IMR-90 (cell line): ENCODE measurements at regions not wholly inside any gene's neighbourhood (a gene's known extent, or its start where the extent isn't known, plus 50 kb on each side); places are given as distances from the start of the nearest gene placed in this dataset.

Experiments used
- ATAC-seq: fragments of 200-7000 bp; cut with Tn5 transposase; 2 replicates; pipeline ENCODE4 v1.9.1; 2020; ENCODE audit warnings: low read depth, mild to moderate bottlenecking, moderate library complexity
- BruUV-seq: library from RNA; stranded (reverse); fragments of 400-500 nt; replicated peaks from 2 replicates; lab custom pipeline; 2021; lab: Mats Ljungman, UMichigan
- CTCF ChIA-PET: fragments of 300-600 bp; formaldehyde crosslinking; extraction: SDS; loops from one replicate; lab custom pipeline; 2021; ENCODE audit warnings: antibody characterized with exemption; lab: Yijun Ruan, JAX
- POLR2A ChIA-PET: fragments of 300-600 bp; sonication (Branson Sonifier 250); formaldehyde crosslinking; loops from one replicate; lab custom pipeline; 2022; ENCODE audit warnings: antibody characterized with exemption; ENCODE audit not compliant: unreplicated experiment; lab: Charles Lee
- DNase-seq: peaks from one replicate; pipeline ENCODE4 v3.0.0; 2013
- H2AFZ ChIP-seq: replicated peaks from 2 replicates; pipeline ENCODE3; 2013; ENCODE audit warnings: low read length, mild to moderate bottlenecking; ENCODE audit not compliant: poor library complexity
- H2AK5ac ChIP-seq: 2 replicates; pipeline ENCODE4 v1.6.1; 2013; ENCODE audit warnings: low read depth, low read length, inconsistent platforms
- H2AK9ac ChIP-seq: replicated peaks from 2 replicates; pipeline ENCODE3; 2013; ENCODE audit warnings: mild to moderate bottlenecking, low read depth, low read length, moderate library complexity; ENCODE audit not compliant: poor library complexity
- H2BK120ac ChIP-seq: 2 replicates; pipeline ENCODE4 v1.6.1; 2013; ENCODE audit warnings: low read depth, low read length, inconsistent platforms
- H2BK15ac ChIP-seq: 3 replicates; pipeline ENCODE4 v1.6.1; 2013; ENCODE audit warnings: low read depth, low read length, inconsistent platforms
- H2BK20ac ChIP-seq: 2 replicates; pipeline ENCODE4 v1.6.1; 2013; ENCODE audit warnings: low read depth, mild to moderate bottlenecking, inconsistent platforms, low read length, moderate library complexity
- H2BK5ac ChIP-seq: 2 replicates; pipeline ENCODE4 v1.6.1; 2013; ENCODE audit warnings: mild to moderate bottlenecking, low read depth, low read length, inconsistent platforms; ENCODE audit not compliant: poor library complexity, severe bottlenecking
- H3K14ac ChIP-seq: replicated peaks from 2 replicates; pipeline ENCODE4 v1.6.1; 2013; ENCODE audit warnings: low read depth, low read length, inconsistent platforms
- H3K18ac ChIP-seq: 2 replicates; pipeline ENCODE4 v1.6.1; 2013; ENCODE audit warnings: low read depth, low read length, control low read depth
- H3K23ac ChIP-seq: 2 replicates; pipeline ENCODE4 v1.6.1; 2013; ENCODE audit warnings: low read depth, low read length, inconsistent platforms
- H3K27ac ChIP-seq: 2 replicates; pipeline ENCODE4 v1.5.1; 2013; ENCODE audit warnings: mild to moderate bottlenecking, control low read depth, low read length; ENCODE audit not compliant: insufficient read depth
- H3K27me3 ChIP-seq: 2 replicates; pipeline ENCODE4 v1.6.1; 2013; ENCODE audit warnings: low read length; ENCODE audit not compliant: control insufficient read depth, insufficient read depth
- H3K36me3 ChIP-seq: 2 replicates; pipeline ENCODE4 v1.6.1; 2013; ENCODE audit warnings: low read length, mixed read lengths; ENCODE audit not compliant: control insufficient read depth, insufficient read depth
- H3K4ac ChIP-seq: 2 replicates; pipeline ENCODE4 v1.6.1; 2013; ENCODE audit warnings: low read depth, low read length, inconsistent platforms
- H3K4me1 ChIP-seq: 2 replicates; pipeline ENCODE4 v1.6.1; 2013; ENCODE audit warnings: low read length, mixed read lengths; ENCODE audit not compliant: control insufficient read depth, insufficient read depth
- H3K4me2 ChIP-seq: 2 replicates; pipeline ENCODE4 v1.6.1; 2013; ENCODE audit warnings: low read depth, mild to moderate bottlenecking, control low read depth, low read length, moderate library complexity
- H3K4me3 ChIP-seq: 2 replicates; pipeline ENCODE4 v1.5.1; 2013; ENCODE audit warnings: low read depth, mild to moderate bottlenecking, control low read depth, low read length, moderate library complexity; ENCODE audit not compliant: insufficient read depth
- H3K56ac ChIP-seq: 2 replicates; pipeline ENCODE4 v1.6.1; 2013; ENCODE audit warnings: low read length, inconsistent platforms; ENCODE audit not compliant: insufficient read depth; ENCODE audit errors: extremely low read depth
- H3K79me1 ChIP-seq, 2 experiments: 2 replicates each; pipeline ENCODE4 v1.6.1; 2013; ENCODE audit warnings: low read length in 2 of 2, inconsistent platforms in 1 of 2, low read depth in 1 of 2
- H3K9ac ChIP-seq: 2 replicates; pipeline ENCODE4 v1.6.1; 2013; ENCODE audit warnings: low read depth, low read length, control low read depth
- H3K9me1 ChIP-seq: 2 replicates; pipeline ENCODE4 v1.6.1; 2013; ENCODE audit warnings: low read length, inconsistent platforms; ENCODE audit not compliant: insufficient read depth
- H3K9me3 ChIP-seq: 2 replicates; pipeline ENCODE4 v1.6.1; 2013; ENCODE audit warnings: low read length; ENCODE audit not compliant: control insufficient read depth, insufficient read depth
- H4K20me1 ChIP-seq: 2 replicates; pipeline ENCODE4 v1.6.1; 2013; ENCODE audit warnings: low read length, inconsistent platforms; ENCODE audit not compliant: insufficient read depth
- H4K5ac ChIP-seq: 2 replicates; pipeline ENCODE4 v1.6.1; 2013; ENCODE audit warnings: mild to moderate bottlenecking, low read depth, low read length, control low read depth
- H4K8ac ChIP-seq, 2 experiments: 2 replicates each; pipeline ENCODE4 v1.6.1; 2013; ENCODE audit warnings: low read depth in 2 of 2, low read length in 2 of 2, control low read depth in 1 of 2, inconsistent platforms in 1 of 2
- H4K91ac ChIP-seq: 2 replicates; pipeline ENCODE4 v1.6.1; 2013; ENCODE audit warnings: low read depth, low read length, inconsistent platforms; ENCODE audit not compliant: insufficient read depth
- CHD1 ChIP-seq: IDR thresholded peaks from 2 replicates; pipeline ENCODE4 v1.6.1; 2012; ENCODE audit warnings: low read depth, low read length, improper control_type of control experiment
- MXI1 ChIP-seq: IDR thresholded peaks from 2 replicates; pipeline ENCODE4 v1.6.1; 2012; ENCODE audit warnings: low read depth, mild to moderate bottlenecking, low read length, moderate library complexity, borderline replicate concordance
- NFE2L2 ChIP-seq: fragments of 150-350 bp; IDR thresholded peaks from 2 replicates; pipeline ENCODE4 v1.6.1; 2016; ENCODE audit warnings: low read depth, mild to moderate bottlenecking, low read length
- WGBS, 2 experiments: methylation state at CpG; one replicate each; pipeline versions ENCODE4 v1.1.5 to v1.1.7; 2013; ENCODE audit warnings: missing lambda C conversion rate in 2 of 2; ENCODE audit not compliant: insufficient read length in 1 of 2; ENCODE audit errors: extremely low coverage in 2 of 2; 5-methylcytosine and 5-hydroxymethylcytosine counted together
- dilution Hi-C: fragments of 300-500 bp; cut with HindIII; formaldehyde crosslinking; loops from one replicate; pipeline ENCODE4 v1.14.3; 2018; ENCODE audit warnings: low sequenced_read_pairs; ENCODE audit not compliant: unreplicated experiment
- in situ Hi-C: fragments of 300-500 bp; cut with MboI; formaldehyde crosslinking; loops from 3 replicates; pipeline ENCODE4 v1.14.3; 2019; ENCODE audit warnings: low sequenced_read_pairs, inconsistent platforms, mixed read lengths
- intact Hi-C: fragments of 100-400 bp; cut with micrococcal nuclease; formaldehyde crosslinking; loops from 2 replicates; pipeline ENCODE4 v1.10.0; 2022

GRCh38 chr1:105122041-105122440, 1372.3 kb downstream of the AMY1C start:
- H2BK15ac ChIP-seq, result no peak overlapping the region
- ChIA-PET CTCF (no interaction called here), POLR2A (no interaction called here)
- intact Hi-C loops, result no loop called here
- no TSS peak for BruUV-seq
- no CpG with 5 or more reads among the region's 2 CpGs for WGBS, 2 experiments
- H3K36me3 ChIP-seq, result no peaks in the 10 kb centered on the region
- H3K18ac ChIP-seq, result no peak overlapping the region
- H3K4me1 ChIP-seq, result no peaks in the 10 kb centered on the region
- H3K27me3 ChIP-seq, result no peaks in the 10 kb centered on the region
- H3K23ac ChIP-seq, result no peak overlapping the region
- no peak overlapping the region for H2AK5ac ChIP-seq
- no peak overlapping the region for H2AK9ac ChIP-seq
- no peak overlapping the region for H3K27ac ChIP-seq
- H4K20me1 ChIP-seq, result no peaks in the 10 kb centered on the region
- ATAC-seq (no peak), DNase-seq (no peak)
- no peaks in the 10 kb centered on the region for H3K9me1 ChIP-seq
- no peak for TF ChIP-seq NFE2L2
- TF ChIP-seq MXI1, result no peak
- TF ChIP-seq CHD1, result no peak
- H3K9me3 ChIP-seq, result no peaks in the 10 kb centered on the region; the same call in 1 of the 2 replicates
- H2AFZ ChIP-seq, result no peak overlapping the region
- H4K5ac ChIP-seq, result no peak overlapping the region
- no peak overlapping the region for H3K56ac ChIP-seq
- H3K9ac ChIP-seq, result no peak overlapping the region
- no peak overlapping the region for H3K4ac ChIP-seq
- no peak overlapping the region for H2BK5ac ChIP-seq
- no peak overlapping the region for H4K8ac ChIP-seq
- no peak overlapping the region for H2BK20ac ChIP-seq
- no peak overlapping the region for H3K4me2 ChIP-seq
- in situ Hi-C loops, result no loop called here
- dilution Hi-C loops, result no loop called here
- no peak overlapping the region for H2BK120ac ChIP-seq
- H3K4me3 ChIP-seq, result no peak overlapping the region
- no peak overlapping the region for H3K14ac ChIP-seq
- H4K91ac ChIP-seq, result no peak overlapping the region
- no peaks in the 10 kb centered on the region for H3K79me1 ChIP-seq
